CD14-positive monocyte (primary cell): ENCODE measurements at regions not wholly inside any gene's neighbourhood (a gene's known extent, or its start where the extent isn't known, plus 50 kb on each side); places are given as distances from the start of the nearest gene placed in this dataset.

Source experiments
- DNase-seq, 3 donors: peaks; one replicate each; pipeline ENCODE4 v3.0.0-alpha.2; 2011 to 2022
- H2AFZ ChIP-seq: 2 replicates; pipeline ENCODE4 v1.6.0; 2012; ENCODE audit warnings: mild to moderate bottlenecking, low read depth, low read length, inconsistent platforms; ENCODE audit not compliant: insufficient read depth, poor library complexity, severe bottlenecking
- H3K27ac ChIP-seq, 2 donors: 1 replicate in 1 of 2; 2 replicates in 1 of 2; pipeline ENCODE4 v1.5.1; 2012 to 2013; ENCODE audit warnings: low read length in 2 of 2, control low read depth in 1 of 2, inconsistent platforms in 1 of 2, low read depth in 1 of 2, mild to moderate bottlenecking in 1 of 2
- H3K27me3 ChIP-seq, 2 donors: one replicate each; pipeline versions ENCODE4 v1.6.0 to v1.6.1; 2011 to 2013; ENCODE audit warnings: low read length in 2 of 2; ENCODE audit not compliant: control insufficient read depth in 2 of 2, insufficient read depth in 2 of 2
- H3K36me3 ChIP-seq, 2 donors: replicated peaks in 1 of 2; 1 replicate in 1 of 2; 2 replicates in 1 of 2; pipeline versions ENCODE4 v1.5.1 to v1.6.1; 2012 to 2013; ENCODE audit warnings: low read length in 2 of 2, control low read depth in 1 of 2, inconsistent platforms in 1 of 2, mild to moderate bottlenecking in 1 of 2; ENCODE audit not compliant: insufficient read depth in 2 of 2, control insufficient read depth in 1 of 2
- H3K4me1 ChIP-seq, 2 donors: 1 replicate in 1 of 2; 2 replicates in 1 of 2; pipeline versions ENCODE4 v1.5.1 to v1.6.1; 2012 to 2013; ENCODE audit warnings: low read length in 2 of 2, control low read depth in 1 of 2, inconsistent platforms in 1 of 2, mild to moderate bottlenecking in 1 of 2, moderate library complexity in 1 of 2; ENCODE audit not compliant: insufficient read depth in 2 of 2, control insufficient read depth in 1 of 2
- H3K4me2 ChIP-seq: replicated peaks from 2 replicates; pipeline ENCODE3; 2012; ENCODE audit warnings: low read length, moderate library complexity, mild to moderate bottlenecking; ENCODE audit not compliant: poor library complexity, severe bottlenecking; ENCODE audit errors: extremely low read depth
- H3K4me3 ChIP-seq, 3 experiments: fragments of 200-600 bp in 1 of 3; sonication (generic) in 1 of 3; replicated peaks in 1 of 3; 1 replicate in 2 of 3; 2 replicates in 1 of 3; pipeline ENCODE4 v1.5.1; 2011 to 2013; ENCODE audit warnings: low read length in 3 of 3, mild to moderate bottlenecking in 3 of 3, control low read depth in 2 of 3, low read depth in 2 of 3, inconsistent platforms in 1 of 3, moderate library complexity in 1 of 3
- H3K79me2 ChIP-seq: 2 replicates; pipeline ENCODE4 v1.6.0; 2012; ENCODE audit warnings: mild to moderate bottlenecking, control low read depth, inconsistent platforms, low read length, moderate library complexity; ENCODE audit not compliant: insufficient read depth
- H3K9ac ChIP-seq: 2 replicates; pipeline ENCODE4 v1.6.0; 2017; ENCODE audit warnings: low read length, mild to moderate bottlenecking; ENCODE audit not compliant: insufficient read depth, poor library complexity, severe bottlenecking
- H3K9me3 ChIP-seq, 2 donors: replicated peaks in 1 of 2; 1 replicate in 1 of 2; 2 replicates in 1 of 2; pipeline versions ENCODE4 v1.5.1 to v1.6.1; 2012 to 2013; ENCODE audit warnings: low read length in 2 of 2, control low read depth in 1 of 2; ENCODE audit not compliant: control insufficient read depth in 1 of 2, insufficient read depth in 1 of 2
- H4K20me1 ChIP-seq: 2 replicates; pipeline ENCODE4 v1.6.0; 2012; ENCODE audit warnings: mild to moderate bottlenecking, low read length, control low read depth, moderate library complexity; ENCODE audit not compliant: insufficient read depth
- H3K27ac Mint-ChIP-seq, 7 donors: one replicate each; pipeline ENCODE4 v1.8.0; 2020; ENCODE audit warnings: mild to moderate bottlenecking in 7 of 7, mixed read lengths in 7 of 7, moderate library complexity in 6 of 7, inconsistent platforms in 2 of 7
- H3K27me3 Mint-ChIP-seq, 3 donors: one replicate each; pipeline ENCODE4 v1.8.0; 2021 to 2022; ENCODE audit warnings: low read depth in 3 of 3, mild to moderate bottlenecking in 3 of 3, mixed read lengths in 3 of 3, moderate library complexity in 3 of 3, inconsistent platforms in 1 of 3
- H3K36me3 Mint-ChIP-seq, 2 donors: one replicate each; pipeline ENCODE4 v1.8.0; 2020; ENCODE audit warnings: mixed read lengths in 2 of 2, inconsistent platforms in 1 of 2, mild to moderate bottlenecking in 1 of 2
- H3K4me1 Mint-ChIP-seq: one replicate; pipeline ENCODE4 v1.8.0; 2020; ENCODE audit warnings: mild to moderate bottlenecking, mixed read lengths
- H3K4me3 Mint-ChIP-seq, 2 donors: one replicate each; pipeline ENCODE4 v1.8.0; 2020; ENCODE audit warnings: mild to moderate bottlenecking in 2 of 2, mixed read lengths in 2 of 2, moderate library complexity in 1 of 2
- H3K9me3 Mint-ChIP-seq, 7 donors: one replicate each; pipeline ENCODE4 v1.8.0; 2020 to 2022; ENCODE audit warnings: mixed read lengths in 7 of 7, mild to moderate bottlenecking in 6 of 7, moderate library complexity in 6 of 7, inconsistent platforms in 2 of 7
- WGBS: methylation state at CpG from one replicate; pipeline ENCODE4 v1.1.5; 2013; ENCODE audit warnings: missing lambda C conversion rate; ENCODE audit not compliant: insufficient coverage; 5-methylcytosine and 5-hydroxymethylcytosine counted together
- intact Hi-C, 2 donors: fragments of 100-400 bp; cut with micrococcal nuclease; formaldehyde crosslinking; loops; one replicate each; pipeline versions ENCODE4 v1.15.0 to v1.15.1; 2023
- TF ChIP-seq, protein P1 (sequence below): fragments of 200-600 bp; IDR thresholded peaks from one replicate; pipeline ENCODE4 v1.8.0; 2022; ENCODE audit warnings: antibody characterized with exemption, mild to moderate bottlenecking

DNA sequence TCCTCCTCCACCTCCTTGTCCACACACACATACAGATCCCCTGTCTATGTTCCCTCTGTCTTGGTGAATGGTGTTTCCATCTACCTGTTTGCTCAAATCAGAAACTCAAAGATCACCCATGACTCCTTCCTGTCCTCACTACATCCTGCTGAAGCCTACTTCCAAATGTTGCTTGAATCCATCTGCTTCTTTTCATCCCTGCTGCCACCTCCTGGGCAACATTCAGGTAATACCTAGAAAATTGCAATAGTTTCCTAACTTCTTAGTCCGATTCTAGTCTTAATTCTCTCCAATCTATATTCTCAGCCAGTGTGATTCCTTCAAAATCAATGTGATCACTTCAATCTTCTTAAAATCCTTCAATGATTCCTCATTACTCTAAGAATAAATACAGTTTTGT lies 155.5 kb upstream of the STARD13 start:
- no peak overlapping the region for H3K4me3 ChIP-seq
- H3K27me3 ChIP-seq: no peaks in the 10 kb centered on the region
- H3K79me2 ChIP-seq: no peaks in the 10 kb centered on the region
- no peak overlapping the region for H3K4me3 Mint-ChIP-seq
- no peak for DNase-seq
- no peaks in the 10 kb centered on the region for H3K36me3 Mint-ChIP-seq
- no peak overlapping the region for H3K4me2 ChIP-seq
- no peak overlapping the region for H3K9ac ChIP-seq
- WGBS: no CpG with 5 or more reads among the region's 1 CpG
- H3K27me3 Mint-ChIP-seq: peaks cover 1 to 3% (median 3%) of the 10 kb centered on the region in 3 donors
- peaks cover 0 to 2% (median 0%) of the 10 kb centered on the region in 7 donors for H3K9me3 Mint-ChIP-seq
- no peak overlapping the region for H3K27ac ChIP-seq
- H3K36me3 ChIP-seq: no peaks in the 10 kb centered on the region
- no peaks in the 10 kb centered on the region for H3K4me1 ChIP-seq
- TF ChIP-seq, protein P1, sequence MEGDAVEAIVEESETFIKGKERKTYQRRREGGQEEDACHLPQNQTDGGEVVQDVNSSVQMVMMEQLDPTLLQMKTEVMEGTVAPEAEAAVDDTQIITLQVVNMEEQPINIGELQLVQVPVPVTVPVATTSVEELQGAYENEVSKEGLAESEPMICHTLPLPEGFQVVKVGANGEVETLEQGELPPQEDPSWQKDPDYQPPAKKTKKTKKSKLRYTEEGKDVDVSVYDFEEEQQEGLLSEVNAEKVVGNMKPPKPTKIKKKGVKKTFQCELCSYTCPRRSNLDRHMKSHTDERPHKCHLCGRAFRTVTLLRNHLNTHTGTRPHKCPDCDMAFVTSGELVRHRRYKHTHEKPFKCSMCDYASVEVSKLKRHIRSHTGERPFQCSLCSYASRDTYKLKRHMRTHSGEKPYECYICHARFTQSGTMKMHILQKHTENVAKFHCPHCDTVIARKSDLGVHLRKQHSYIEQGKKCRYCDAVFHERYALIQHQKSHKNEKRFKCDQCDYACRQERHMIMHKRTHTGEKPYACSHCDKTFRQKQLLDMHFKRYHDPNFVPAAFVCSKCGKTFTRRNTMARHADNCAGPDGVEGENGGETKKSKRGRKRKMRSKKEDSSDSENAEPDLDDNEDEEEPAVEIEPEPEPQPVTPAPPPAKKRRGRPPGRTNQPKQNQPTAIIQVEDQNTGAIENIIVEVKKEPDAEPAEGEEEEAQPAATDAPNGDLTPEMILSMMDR: no peak
- intact Hi-C loops: no loop called here
- H3K9me3 ChIP-seq: no peaks in the 10 kb centered on the region
- H4K20me1 ChIP-seq: no peaks in the 10 kb centered on the region
- H3K27ac Mint-ChIP-seq: no peak overlapping the region
- no peak overlapping the region for H2AFZ ChIP-seq
- peaks cover 3% of the 10 kb centered on the region for H3K4me1 Mint-ChIP-seq

DNA sequence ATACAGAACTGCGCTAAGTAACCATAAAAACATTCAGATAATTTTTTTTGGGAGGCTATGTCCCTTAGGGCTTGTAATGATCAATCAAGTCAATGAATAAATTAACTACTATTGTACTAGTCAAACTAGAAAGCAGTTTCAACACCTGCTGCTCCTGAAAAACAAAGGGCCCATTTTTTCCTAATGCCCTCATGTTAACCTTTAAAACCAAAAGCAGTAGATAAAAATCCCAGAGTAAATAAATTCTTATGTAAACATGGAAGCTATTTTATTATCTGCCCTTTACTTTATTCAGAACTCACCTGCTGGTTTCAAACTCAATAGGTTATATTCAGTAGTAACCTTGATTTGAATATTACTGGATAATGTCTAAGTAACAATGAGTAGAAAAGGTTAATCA lies 159.5 kb upstream of the STARD13 start:
- Mint-ChIP-seq H3K4me1 (peaks cover 3% of the 10 kb centered on the region), H3K9me3 (peaks cover 0 to 2% (median 2%) of the 10 kb centered on the region in 7 donors), H3K27ac (no peak overlapping the region), H3K27me3 (peaks cover 1 to 3% (median 3%) of the 10 kb centered on the region in 3 donors), H3K4me3 (no peak overlapping the region), H3K36me3 (no peaks in the 10 kb centered on the region)
- WGBS: no CpG with 5 or more reads among the region's 1 CpG
- no peak overlapping the region for H3K27ac ChIP-seq
- no peaks in the 10 kb centered on the region for H3K27me3 ChIP-seq
- no peak overlapping the region for H3K9ac ChIP-seq
- DNase-seq: no peak
- intact Hi-C loops: no loop called here
- H3K36me3 ChIP-seq: no peaks in the 10 kb centered on the region
- no peaks in the 10 kb centered on the region for H4K20me1 ChIP-seq
- TF ChIP-seq, protein P1: no peak
- no peak overlapping the region for H3K4me2 ChIP-seq
- no peak overlapping the region for H2AFZ ChIP-seq
- H3K9me3 ChIP-seq: no peaks in the 10 kb centered on the region
- no peaks in the 10 kb centered on the region for H3K4me1 ChIP-seq
- no peak overlapping the region for H3K4me3 ChIP-seq
- H3K79me2 ChIP-seq: no peaks in the 10 kb centered on the region
